ENCODE measurements at regions not wholly inside any gene's neighbourhood (a gene's known extent, or its start where the extent isn't known, plus 50 kb on each side); places are given as distances from the start of the nearest gene placed in this dataset.

DNA sequence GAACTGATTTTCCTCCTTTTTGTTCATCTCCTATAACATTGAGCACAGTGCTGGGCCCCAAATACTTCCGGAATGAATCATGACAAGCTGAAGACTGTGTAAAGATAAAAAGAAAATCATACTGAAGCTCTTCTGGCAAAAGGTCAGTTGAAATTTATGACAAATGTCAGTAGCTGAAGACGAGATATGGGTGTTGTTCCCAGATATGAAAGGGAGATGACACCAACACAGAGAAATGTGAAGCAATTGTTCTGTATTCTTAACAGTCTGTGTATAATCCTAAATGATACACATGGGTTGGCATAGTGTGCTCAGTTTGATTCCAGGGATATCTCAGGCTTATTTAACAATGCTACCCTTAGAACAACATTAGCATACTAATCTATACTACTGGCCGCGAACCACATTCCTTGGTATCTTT lies 170.5 kb upstream of the PITX2 start:
- DNase-seq (ENCODE audit: low read depth, low spot score) = no peak

DNA sequence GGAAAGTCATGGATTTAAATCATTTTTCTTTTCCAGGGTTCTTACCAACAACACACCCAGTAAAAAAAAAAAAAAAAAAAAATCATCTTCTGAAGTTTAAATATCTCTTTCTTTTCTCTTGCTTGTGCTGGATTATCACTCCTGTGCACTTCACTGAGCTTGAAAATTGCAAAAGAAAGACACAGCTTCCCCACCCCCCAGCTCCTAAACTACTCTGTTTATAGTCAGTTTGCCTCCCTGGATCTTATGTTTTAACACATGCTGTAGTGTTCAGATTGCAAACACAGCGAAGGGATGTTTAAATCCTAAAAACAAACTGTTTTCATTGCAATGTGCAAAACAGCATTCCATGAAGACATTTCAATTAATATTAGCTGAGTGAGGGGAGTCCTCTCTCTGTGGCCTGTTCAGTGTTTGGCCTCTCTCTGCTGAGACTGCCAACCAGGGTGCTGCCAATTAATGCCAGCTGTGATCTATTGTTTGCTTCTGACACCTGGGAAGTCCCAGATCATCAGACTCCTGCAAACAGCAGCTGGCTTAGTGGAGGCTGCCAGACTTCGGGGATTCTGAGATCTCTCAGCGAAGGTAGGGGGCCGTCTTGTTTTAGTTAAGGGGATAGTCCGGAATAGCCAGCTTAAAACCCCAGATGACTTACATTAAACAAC lies 171.1 kb upstream of the PITX2 start:
- intact Hi-C loops (cut with micrococcal nuclease) (no loop called here), dilution Hi-C loops (cut with MboI; ENCODE audit: extremely low pct_ligation_motif_present, low sequenced_read_pairs) (no loop called here)
- CTCF ChIA-PET = interaction anchor here (1.0 kb wide), 1 partner anchor 13 kb away, joined by 3 read pairs; no protein-coding TSS in a partner anchor

More for the DNA sequence above, 170.5 kb upstream of the PITX2 start:
- Histone ChIP-seq H4K20me1 (replicated peaks; ENCODE audit: control insufficient read depth, extremely low read depth, insufficient read depth, low read length) (no peaks in the 10 kb centered on the region), H3K9ac (replicated peaks; ENCODE audit: extremely low read depth, insufficient read depth, low read length) (no peak overlapping the region), H3K9me3 (replicated peaks; ENCODE audit: control insufficient read depth, insufficient read depth, low read length) (no peaks in the 10 kb centered on the region), H3K27me3 (ENCODE audit: control insufficient read depth in 2 of 2, insufficient read depth in 2 of 2, low read length in 2 of 2) (no peaks in the 10 kb centered on the region), H3K79me2 (ENCODE audit: control insufficient read depth, insufficient read depth, low read length) (no peaks in the 10 kb centered on the region), H2AFZ (ENCODE audit: low read depth, low read length) (no peak overlapping the region), H3K4me2 (ENCODE audit: insufficient read depth, low read length) (no peak overlapping the region), H3K36me3 (ENCODE audit: control insufficient read depth in 2 of 2, extremely low read depth in 1 of 2, insufficient read depth in 2 of 2, low read length in 2 of 2) (no peaks in the 10 kb centered on the region), H3K4me3 (replicated peaks in 1 of 3; ENCODE audit: insufficient read depth in 1 of 3, low read depth in 1 of 3, low read length in 3 of 3) (no peak overlapping the region), H3K27ac (ENCODE audit: insufficient read depth, low read depth, low read length) (no peak overlapping the region), H3K9me1 (replicated peaks; ENCODE audit: control insufficient read depth, extremely low read depth, insufficient read depth, low read length) (no peaks in the 10 kb centered on the region), H3K4me1 (ENCODE audit: control insufficient read depth, extremely low read depth, insufficient read depth, low read length) (no peaks in the 10 kb centered on the region)
- dilution Hi-C loops (cut with MboI; ENCODE audit: extremely low pct_ligation_motif_present, low sequenced_read_pairs) = no loop called here
- ChIA-PET CTCF (interaction anchor here (0.7 kb wide), 1 partner anchor 41 kb away, joined by 3 read pairs; no protein-coding TSS in a partner anchor), POLR2A (no interaction called here)
- intact Hi-C loops (cut with micrococcal nuclease) = no loop called here
- BruUV-seq (replicated peaks) = no TSS peak
- FAIRE-seq = no peak
- TF ChIP-seq EZH2 (IDR thresholded peaks at IDR 0.05; ENCODE audit: borderline replicate concordance, low read depth, low read length, severe bottlenecking) = no peak
- TF ChIP-seq POLR2AphosphoS5 (IDR thresholded peaks at IDR 0.05; ENCODE audit: insufficient read depth, low read depth, low read length) = no peak
- TF ChIP-seq POLR2A (IDR thresholded peaks at IDR 0.05; ENCODE audit: low read depth, low read length) = no peak
- TF ChIP-seq FOS (IDR thresholded peaks at IDR 0.05; ENCODE audit: borderline replicate concordance, insufficient read depth, low read length) = no peak

More for the DNA sequence above, 171.1 kb upstream of the PITX2 start:
- no peak overlapping the region for H3K4me2 ChIP-seq (ENCODE audit: insufficient read depth, low read length)
- H3K4me1 ChIP-seq (ENCODE audit: control insufficient read depth, extremely low read depth, insufficient read depth, low read length) = no peaks in the 10 kb centered on the region
- no peaks in the 10 kb centered on the region for H4K20me1 ChIP-seq (replicated peaks; ENCODE audit: control insufficient read depth, extremely low read depth, insufficient read depth, low read length)
- BruUV-seq (replicated peaks) = no TSS peak
- H3K9ac ChIP-seq (replicated peaks; ENCODE audit: extremely low read depth, insufficient read depth, low read length) = no peak overlapping the region
- TF ChIP-seq, protein P1, sequence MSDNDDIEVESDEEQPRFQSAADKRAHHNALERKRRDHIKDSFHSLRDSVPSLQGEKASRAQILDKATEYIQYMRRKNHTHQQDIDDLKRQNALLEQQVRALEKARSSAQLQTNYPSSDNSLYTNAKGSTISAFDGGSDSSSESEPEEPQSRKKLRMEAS (IDR thresholded peaks at IDR 0.05; ENCODE audit: insufficient read depth, insufficient read length) = no peak
- TF ChIP-seq GATA2 (IDR thresholded peaks at IDR 0.05; ENCODE audit: insufficient read depth, insufficient read length, low read depth, low read length) (no peak), FOS (IDR thresholded peaks at IDR 0.05; ENCODE audit: borderline replicate concordance, insufficient read depth, low read length) (no peak), MYC (IDR thresholded peaks at IDR 0.05; ENCODE audit: low read depth, low read length) (no peak), POLR2A (IDR thresholded peaks at IDR 0.05; ENCODE audit: low read depth, low read length) (no peak), POLR2AphosphoS5 (IDR thresholded peaks at IDR 0.05; ENCODE audit: insufficient read depth, low read depth, low read length) (no peak), EZH2 (IDR thresholded peaks at IDR 0.05; ENCODE audit: borderline replicate concordance, low read depth, low read length, severe bottlenecking) (no peak), JUN (IDR thresholded peaks at IDR 0.05; ENCODE audit: borderline replicate concordance, insufficient read depth, insufficient read length, low read depth) (no peak)
- H3K36me3 ChIP-seq (ENCODE audit: control insufficient read depth in 2 of 2, extremely low read depth in 1 of 2, insufficient read depth in 2 of 2, low read length in 2 of 2) = no peaks in the 10 kb centered on the region
- no peak for DNase-seq (ENCODE audit: low read depth, low spot score)
- POLR2A ChIA-PET = no interaction called here
- peaks cover 0 to under 1% of the 10 kb centered on the region in 2 experiments for H3K27me3 ChIP-seq (ENCODE audit: control insufficient read depth in 2 of 2, insufficient read depth in 2 of 2, low read length in 2 of 2)
- H3K79me2 ChIP-seq (ENCODE audit: control insufficient read depth, insufficient read depth, low read length) = no peaks in the 10 kb centered on the region
- no peaks in the 10 kb centered on the region for H3K9me3 ChIP-seq (replicated peaks; ENCODE audit: control insufficient read depth, insufficient read depth, low read length)
- no peaks in the 10 kb centered on the region for H3K9me1 ChIP-seq (replicated peaks; ENCODE audit: control insufficient read depth, extremely low read depth, insufficient read depth, low read length)
- no peak overlapping the region for H2AFZ ChIP-seq (ENCODE audit: low read depth, low read length)
- no peak for FAIRE-seq
- no peak overlapping the region for H3K27ac ChIP-seq (ENCODE audit: insufficient read depth, low read depth, low read length)
- H3K4me3 ChIP-seq (replicated peaks in 1 of 3; ENCODE audit: insufficient read depth in 1 of 3, low read depth in 1 of 3, low read length in 3 of 3) = no peak overlapping the region

All from endothelial cell of umbilical vein (primary cell).